GM12872 (cell line): ENCODE measurements at regions not wholly inside any gene's neighbourhood (a gene's known extent, or its start where the extent isn't known, plus 50 kb on each side); places are given as distances from the start of the nearest gene placed in this dataset.

Experiments
- TF ChIP-seq, protein P1 (sequence below): IDR thresholded peaks from 3 replicates; pipeline ENCODE4 v1.5.1; 2011; ENCODE audit warnings: low read depth, mild to moderate bottlenecking, low read length, moderate library complexity; ENCODE audit not compliant: insufficient read depth

DNA sequence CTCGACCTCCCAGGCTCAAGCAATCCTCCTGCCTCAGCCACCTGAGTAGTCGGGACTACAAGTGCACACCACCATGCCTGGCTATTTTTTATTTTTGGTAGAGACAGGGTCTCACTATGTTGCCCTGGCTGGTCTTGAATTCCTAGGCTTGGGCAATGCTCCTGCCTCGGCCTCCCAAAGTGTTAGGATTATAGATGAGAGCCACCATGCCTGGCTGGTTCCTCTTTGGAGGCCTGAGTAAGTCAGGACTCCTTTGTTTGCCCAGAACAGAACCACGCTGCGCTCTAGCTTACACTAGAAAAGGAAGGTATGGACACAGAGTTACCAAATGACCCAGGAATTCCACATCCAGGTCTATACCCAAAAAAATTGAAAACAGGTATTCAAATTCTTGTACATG lies 135.9 kb upstream of the SLC1A4 start:
- TF ChIP-seq, protein P1, sequence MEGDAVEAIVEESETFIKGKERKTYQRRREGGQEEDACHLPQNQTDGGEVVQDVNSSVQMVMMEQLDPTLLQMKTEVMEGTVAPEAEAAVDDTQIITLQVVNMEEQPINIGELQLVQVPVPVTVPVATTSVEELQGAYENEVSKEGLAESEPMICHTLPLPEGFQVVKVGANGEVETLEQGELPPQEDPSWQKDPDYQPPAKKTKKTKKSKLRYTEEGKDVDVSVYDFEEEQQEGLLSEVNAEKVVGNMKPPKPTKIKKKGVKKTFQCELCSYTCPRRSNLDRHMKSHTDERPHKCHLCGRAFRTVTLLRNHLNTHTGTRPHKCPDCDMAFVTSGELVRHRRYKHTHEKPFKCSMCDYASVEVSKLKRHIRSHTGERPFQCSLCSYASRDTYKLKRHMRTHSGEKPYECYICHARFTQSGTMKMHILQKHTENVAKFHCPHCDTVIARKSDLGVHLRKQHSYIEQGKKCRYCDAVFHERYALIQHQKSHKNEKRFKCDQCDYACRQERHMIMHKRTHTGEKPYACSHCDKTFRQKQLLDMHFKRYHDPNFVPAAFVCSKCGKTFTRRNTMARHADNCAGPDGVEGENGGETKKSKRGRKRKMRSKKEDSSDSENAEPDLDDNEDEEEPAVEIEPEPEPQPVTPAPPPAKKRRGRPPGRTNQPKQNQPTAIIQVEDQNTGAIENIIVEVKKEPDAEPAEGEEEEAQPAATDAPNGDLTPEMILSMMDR, result no peak

DNA sequence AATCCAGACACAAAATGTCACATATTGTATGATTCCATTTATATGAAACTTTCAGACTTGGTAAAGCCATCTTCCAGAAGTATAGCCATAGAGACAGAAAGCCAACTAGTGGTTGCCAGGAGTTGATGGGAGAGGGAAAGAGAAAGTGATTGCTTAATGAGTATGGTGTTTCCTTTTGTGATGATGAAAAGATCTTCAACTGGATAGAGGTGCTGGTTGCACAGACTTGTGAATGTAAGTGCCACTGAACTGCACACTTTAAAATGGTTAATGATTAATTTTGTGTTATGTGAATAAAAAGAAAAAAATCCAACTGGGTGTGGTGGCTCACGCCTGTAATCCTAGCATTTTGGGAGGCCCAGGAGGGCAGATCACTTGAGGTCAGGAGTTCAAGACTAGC lies 135.3 kb upstream of the SLC1A4 start:
- TF ChIP-seq, protein P1, result no peak

DNA sequence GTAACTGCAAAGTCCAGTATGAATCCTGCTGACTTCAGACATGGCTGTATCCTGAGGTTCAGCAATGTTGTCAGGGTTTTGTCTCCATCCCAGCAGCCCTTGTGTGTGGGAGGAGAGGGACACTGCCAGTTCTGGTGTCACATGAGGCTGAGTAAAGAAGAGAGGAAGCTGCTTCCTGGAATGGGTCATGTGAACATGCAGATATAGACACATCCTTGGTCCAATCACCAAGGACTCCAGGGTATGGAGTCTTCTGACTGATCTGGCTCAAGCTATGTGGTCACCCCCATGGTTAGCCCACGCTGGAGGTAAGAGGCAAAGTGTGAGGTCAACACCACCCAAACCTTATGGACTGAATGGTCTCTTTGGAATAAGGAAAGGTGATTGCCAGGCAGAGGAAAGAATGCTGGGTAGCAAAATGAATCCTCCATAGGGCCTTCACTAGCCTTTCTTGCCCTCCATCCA lies 134.4 kb upstream of the SLC1A4 start:
- TF ChIP-seq, protein P1, result no peak

DNA sequence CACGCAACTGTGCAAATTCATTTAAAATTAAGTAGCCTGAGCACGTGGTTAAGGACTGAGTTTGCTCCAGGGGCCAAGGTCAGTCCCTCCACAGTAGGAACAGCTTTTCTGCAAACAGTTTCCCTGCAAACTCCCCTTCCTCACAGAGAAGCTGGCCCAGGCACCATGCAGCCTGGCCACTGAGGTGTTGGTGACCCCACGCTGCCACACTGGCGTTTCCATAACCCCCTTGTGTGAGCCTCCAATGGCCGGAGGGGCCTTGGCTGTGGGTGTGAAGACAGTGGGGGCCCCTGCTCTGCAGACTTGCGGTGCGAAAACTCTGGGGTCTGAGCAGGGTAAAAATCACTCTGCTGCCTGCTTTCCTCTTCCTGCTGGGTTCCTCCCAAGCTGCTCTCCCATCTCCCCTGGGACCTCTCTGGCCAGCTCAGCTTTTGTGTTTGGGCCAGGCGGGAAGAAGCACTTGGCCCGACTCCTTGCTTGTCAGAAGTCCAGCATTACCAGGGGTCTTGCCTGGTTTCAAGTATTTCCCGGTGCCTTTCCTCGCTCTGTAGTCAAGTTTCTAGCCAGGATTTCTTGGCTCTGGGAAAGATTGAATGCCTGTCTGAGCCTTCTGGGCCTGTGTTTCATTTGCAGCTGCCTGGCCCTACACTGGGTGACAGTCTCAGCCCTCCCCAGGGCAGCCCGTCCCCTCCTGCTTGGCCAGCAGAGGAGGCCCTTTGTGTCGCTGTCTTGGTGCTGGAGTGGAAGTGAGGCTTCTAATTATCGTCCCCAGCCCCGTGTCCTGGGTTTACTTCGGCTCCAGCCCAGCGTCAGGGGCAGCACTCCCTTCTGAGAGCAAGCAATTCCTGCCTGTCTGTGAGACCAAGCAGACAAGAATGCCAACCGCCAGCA lies 131.4 kb upstream of the SLC1A4 start:
- TF ChIP-seq, protein P1, result no peak

DNA sequence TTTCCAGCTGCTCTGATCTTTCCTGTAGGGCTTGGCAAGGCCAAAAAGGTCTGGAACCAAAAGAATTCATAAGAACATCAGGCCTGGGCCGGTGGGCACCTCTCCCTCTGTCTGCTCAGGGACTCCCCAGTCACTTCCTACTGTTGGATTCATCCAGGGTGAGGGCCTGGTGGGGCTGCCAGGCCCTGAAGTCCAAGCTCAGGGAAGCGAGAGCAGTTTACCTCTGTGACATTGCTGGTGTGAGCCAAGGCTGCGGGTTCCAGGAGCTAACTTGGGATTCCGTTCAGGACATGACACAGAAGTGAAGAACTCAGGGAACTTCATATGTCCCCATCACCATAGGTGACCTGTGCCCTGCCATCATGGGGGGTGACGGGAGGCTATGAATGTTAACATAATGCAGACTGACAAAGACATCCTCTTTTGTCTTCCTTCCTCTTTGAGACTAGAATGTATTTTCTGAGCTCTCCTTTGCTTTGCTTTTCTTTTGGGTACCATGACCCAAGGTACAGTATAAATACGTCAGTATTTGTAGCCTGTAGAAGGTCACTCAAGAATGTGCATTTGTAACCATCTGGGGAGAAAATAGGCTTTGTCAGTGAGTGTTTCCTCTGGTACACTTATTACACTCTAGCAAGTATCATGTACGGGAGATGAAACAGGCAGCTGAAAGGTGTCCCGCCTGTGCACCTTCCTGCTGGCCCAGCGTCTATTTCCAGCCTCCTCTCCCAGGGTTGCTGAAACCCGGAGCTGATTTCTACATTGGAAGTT lies 130.5 kb upstream of the SLC1A4 start:
- TF ChIP-seq, protein P1, result no peak

DNA sequence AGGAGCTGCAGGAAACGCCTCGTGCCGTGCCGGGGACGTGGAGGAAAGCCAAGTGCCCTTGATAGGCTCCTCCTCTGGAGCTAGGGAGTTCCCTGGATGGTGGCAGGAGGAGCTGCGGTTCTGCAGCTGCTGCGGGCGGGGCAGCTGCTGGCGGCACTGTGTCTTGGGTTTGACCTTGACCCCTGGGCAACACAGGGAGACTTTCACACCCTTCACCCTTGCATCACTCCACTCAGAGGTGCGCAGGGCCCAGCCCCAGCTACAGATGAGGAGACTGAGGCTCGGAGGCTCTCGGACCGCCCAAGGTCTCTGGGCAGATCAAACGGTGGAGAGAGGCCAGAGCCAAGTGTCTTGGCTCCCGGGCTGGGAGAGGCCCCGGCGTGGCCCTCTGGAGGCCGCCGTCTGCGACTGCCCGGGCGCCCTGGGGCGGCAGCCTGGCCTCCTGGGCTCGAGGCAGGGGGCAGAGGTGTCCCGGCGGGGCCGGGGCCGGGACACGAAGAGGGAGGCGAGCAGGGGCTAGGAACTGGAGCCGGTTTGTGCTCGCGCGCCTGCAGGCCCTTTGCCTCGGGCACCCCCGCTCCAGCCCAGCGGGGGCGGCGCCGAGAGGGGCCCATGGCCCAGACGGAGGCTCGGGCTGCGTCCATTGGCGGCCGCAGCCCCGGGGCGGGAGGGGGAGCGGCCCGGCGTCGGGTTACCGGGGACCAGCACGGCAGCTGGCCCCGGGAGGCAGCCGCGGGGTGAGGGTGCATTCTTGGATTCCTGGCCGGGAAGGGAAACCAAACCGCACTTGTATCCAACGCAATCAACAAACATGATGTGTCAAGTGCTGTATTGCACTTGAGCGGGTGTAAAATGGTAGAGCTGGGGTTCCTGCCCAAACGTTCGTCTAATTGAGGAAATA lies 129.6 kb upstream of the SLC1A4 start:
- TF ChIP-seq, protein P1, result no peak; the same call in 2 of the 3 replicates
